ENCODE measurements at regions not wholly inside any gene's neighbourhood (a gene's known extent, or its start where the extent isn't known, plus 50 kb on each side); places are given as distances from the start of the nearest gene placed in this dataset.
"Not testable (repeated sequence)": the region's sequence is repeated elsewhere in the genome, so short reads cannot be mapped to it uniquely, and the experiment has no call there.

GRCh38 chr5:168120401-168121137 lies 170.9 kb upstream of the WWC1 start:
- no peak for DNase-seq
- in situ Hi-C loops (cut with MboI; ENCODE audit: low pct_unique_long_range_greater_than_20kb, low sequenced_read_pairs), result no loop called here

DNA sequence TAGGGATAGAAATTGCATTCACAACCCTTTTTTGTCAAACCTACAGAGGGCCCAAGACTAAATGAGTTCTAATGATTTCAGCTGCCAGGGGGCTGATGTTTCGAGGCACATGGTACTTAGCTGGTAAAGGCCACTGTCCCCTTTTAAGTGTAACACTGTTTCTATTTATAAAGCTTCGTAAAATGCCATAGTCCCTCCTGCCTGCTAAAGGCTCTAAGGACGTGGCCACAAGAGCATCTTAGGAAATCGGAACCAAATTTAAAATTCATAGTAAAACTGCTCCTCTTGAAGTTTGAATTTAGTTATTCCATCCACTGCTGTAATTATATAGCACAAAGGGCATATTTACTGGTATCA lies 170.3 kb upstream of the WWC1 start:
- no peak for DNase-seq
- in situ Hi-C loops (cut with MboI; ENCODE audit: low pct_unique_long_range_greater_than_20kb, low sequenced_read_pairs), result no loop called here

GRCh38 chr5:168123631-168124528 lies 167.6 kb upstream of the WWC1 start:
- DNase-seq, result no peak
- in situ Hi-C loops (cut with MboI; ENCODE audit: low pct_unique_long_range_greater_than_20kb, low sequenced_read_pairs), result no loop called here

GRCh38 chr5:168125445-168126199 lies 165.8 kb upstream of the WWC1 start:
- in situ Hi-C loops (cut with MboI; ENCODE audit: low pct_unique_long_range_greater_than_20kb, low sequenced_read_pairs), result no loop called here
- no peak for DNase-seq

- no peak for DNase-seq
- in situ Hi-C loops (cut with MboI; ENCODE audit: low pct_unique_long_range_greater_than_20kb, low sequenced_read_pairs), result no loop called here
Measured at GRCh38 chr5:168126606-168127005, 164.8 kb upstream of the WWC1 start.

DNA sequence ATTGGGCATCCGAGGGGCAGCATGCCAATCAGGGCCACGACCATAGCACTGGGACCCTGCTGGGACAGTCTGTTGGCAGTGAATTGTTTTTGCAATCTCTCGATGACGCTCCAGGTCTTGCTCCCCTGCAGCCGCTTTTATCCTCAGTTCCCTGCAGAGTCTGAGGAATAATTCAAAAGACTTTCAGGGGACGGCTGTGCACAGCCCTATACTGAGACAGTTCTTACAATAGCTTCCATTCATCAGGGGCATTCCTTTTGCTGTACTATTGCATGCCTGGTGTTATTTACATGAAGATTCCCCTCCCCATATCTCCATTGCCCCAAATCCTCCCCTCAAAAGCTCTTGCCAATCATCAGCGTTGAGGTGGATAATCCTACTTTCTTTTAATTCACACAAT lies 163.3 kb upstream of the WWC1 start:
- no peak for DNase-seq
- in situ Hi-C loops (cut with MboI; ENCODE audit: low pct_unique_long_range_greater_than_20kb, low sequenced_read_pairs), result no loop called here

DNA sequence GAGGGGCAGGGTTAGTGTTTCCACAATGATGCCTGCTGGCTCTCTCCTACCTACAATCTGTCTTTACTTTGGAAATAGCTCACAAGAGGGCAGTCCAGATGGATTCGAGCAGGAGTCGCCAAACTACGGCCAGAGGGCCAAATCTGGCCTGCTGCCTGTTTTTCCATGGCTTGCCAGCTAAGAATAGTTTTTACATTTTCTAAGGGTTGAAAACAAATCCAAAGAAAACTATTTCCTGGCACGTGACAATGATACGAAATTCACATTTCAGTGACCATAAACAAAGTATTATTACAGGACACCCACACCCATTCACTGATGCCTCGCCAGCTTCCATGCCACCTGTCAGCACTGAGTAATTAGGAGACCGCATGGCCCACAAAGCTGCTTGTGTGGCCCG lies 162.9 kb upstream of the WWC1 start:
- in situ Hi-C loops (cut with MboI; ENCODE audit: low pct_unique_long_range_greater_than_20kb, low sequenced_read_pairs), result no loop called here
- no peak for DNase-seq

- in situ Hi-C loops (cut with MboI; ENCODE audit: low pct_unique_long_range_greater_than_20kb, low sequenced_read_pairs), result no loop called here
- DNase-seq, result no peak
Measured at GRCh38 chr5:168131519-168131918, 159.9 kb upstream of the WWC1 start.

GRCh38 chr5:168132241-168132641 lies 159.2 kb upstream of the WWC1 start:
- in situ Hi-C loops (cut with MboI; ENCODE audit: low pct_unique_long_range_greater_than_20kb, low sequenced_read_pairs), result no loop called here
- DNase-seq, result no peak

GRCh38 chr5:168135897-168136296 lies 155.5 kb upstream of the WWC1 start:
- in situ Hi-C loops (cut with MboI; ENCODE audit: low pct_unique_long_range_greater_than_20kb, low sequenced_read_pairs), result no loop called here
- DNase-seq, result no peak

- DNase-seq, result no peak
- in situ Hi-C loops (cut with MboI; ENCODE audit: low pct_unique_long_range_greater_than_20kb, low sequenced_read_pairs), result no loop called here
Measured at GRCh38 chr5:168136340-168136739, 155.1 kb upstream of the WWC1 start.

- no peak for DNase-seq
- in situ Hi-C loops (cut with MboI; ENCODE audit: low pct_unique_long_range_greater_than_20kb, low sequenced_read_pairs), result no loop called here
Measured at GRCh38 chr5:168137265-168137664, 154.2 kb upstream of the WWC1 start.

GRCh38 chr5:168140241-168140640 lies 151.2 kb upstream of the WWC1 start:
- in situ Hi-C loops (cut with MboI; ENCODE audit: low pct_unique_long_range_greater_than_20kb, low sequenced_read_pairs), result no loop called here
- no peak for DNase-seq

GRCh38 chr5:168142402-168142801 lies 149.0 kb upstream of the WWC1 start:
- in situ Hi-C loops (cut with MboI; ENCODE audit: low pct_unique_long_range_greater_than_20kb, low sequenced_read_pairs), result no loop called here
- no peak for DNase-seq

GRCh38 chr5:168143521-168143920 lies 147.9 kb upstream of the WWC1 start:
- in situ Hi-C loops (cut with MboI; ENCODE audit: low pct_unique_long_range_greater_than_20kb, low sequenced_read_pairs), result not testable (repeated sequence)

GRCh38 chr5:168147106-168147505 lies 144.3 kb upstream of the WWC1 start:
- in situ Hi-C loops (cut with MboI; ENCODE audit: low pct_unique_long_range_greater_than_20kb, low sequenced_read_pairs), result no loop called here
- no peak for DNase-seq

More at GRCh38 chr5:168143521-168143920, 147.9 kb upstream of the WWC1 start:
- not testable (repeated sequence) for DNase-seq

DNA sequence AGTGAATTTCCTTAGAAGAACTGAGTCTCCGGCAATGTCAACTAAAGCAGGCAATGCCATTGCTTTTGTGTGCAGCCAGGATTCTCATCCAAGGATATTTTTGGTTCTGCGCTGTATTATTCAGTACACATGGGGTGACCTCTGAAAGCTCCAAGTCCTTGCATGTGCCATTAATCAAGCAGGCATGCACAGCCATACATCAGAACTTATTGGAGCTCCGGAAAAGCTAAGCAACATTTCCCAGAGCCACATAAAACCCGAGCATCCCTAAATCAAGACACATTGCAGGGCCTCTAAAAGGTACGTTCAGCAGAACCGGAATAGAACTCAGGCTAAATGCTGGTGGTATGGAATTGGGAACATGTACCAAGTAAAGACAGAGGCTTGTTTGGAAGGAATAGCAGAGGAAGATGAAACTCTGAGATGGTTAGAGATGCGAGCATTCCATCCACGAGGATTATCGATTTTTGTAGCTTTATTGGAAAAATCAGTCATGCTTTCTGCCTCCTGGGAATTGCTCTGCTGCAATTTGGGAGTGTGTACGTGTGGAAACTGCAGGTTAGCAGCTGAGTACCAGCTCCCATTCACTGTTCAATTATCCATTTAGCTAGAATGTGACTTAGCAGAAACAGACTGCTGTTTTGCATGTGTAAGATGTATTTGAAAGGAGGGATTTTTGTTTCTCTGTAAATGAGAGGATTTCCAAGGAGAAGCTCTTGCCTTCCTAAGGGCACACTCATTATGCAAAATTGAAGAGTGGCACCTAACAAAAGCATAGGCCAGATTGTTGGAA lies 143.7 kb upstream of the WWC1 start:
- in situ Hi-C loops (cut with MboI; ENCODE audit: low pct_unique_long_range_greater_than_20kb, low sequenced_read_pairs), result no loop called here

GRCh38 chr5:168151041-168151440 lies 140.4 kb upstream of the WWC1 start:
- in situ Hi-C loops (cut with MboI; ENCODE audit: low pct_unique_long_range_greater_than_20kb, low sequenced_read_pairs), result no loop called here
- DNase-seq, result no peak

More for the DNA sequence above, 143.7 kb upstream of the WWC1 start:
- DNase-seq, result no peak

- in situ Hi-C loops (cut with MboI; ENCODE audit: low pct_unique_long_range_greater_than_20kb, low sequenced_read_pairs), result no loop called here
- no peak for DNase-seq
Measured at GRCh38 chr5:168152660-168153059, 138.8 kb upstream of the WWC1 start.

Measured in KBM-7 (cell line).